ENCODE measurements at regions not wholly inside any gene's neighbourhood (a gene's known extent, or its start where the extent isn't known, plus 50 kb on each side); places are given as distances from the start of the nearest gene placed in this dataset.
A peak's percentile ranks its signal among the peaks of the same experiment; 100 is the strongest.
"Not testable (repeated sequence)": the region's sequence is repeated elsewhere in the genome, so short reads cannot be mapped to it uniquely, and the experiment has no call there.

DNA sequence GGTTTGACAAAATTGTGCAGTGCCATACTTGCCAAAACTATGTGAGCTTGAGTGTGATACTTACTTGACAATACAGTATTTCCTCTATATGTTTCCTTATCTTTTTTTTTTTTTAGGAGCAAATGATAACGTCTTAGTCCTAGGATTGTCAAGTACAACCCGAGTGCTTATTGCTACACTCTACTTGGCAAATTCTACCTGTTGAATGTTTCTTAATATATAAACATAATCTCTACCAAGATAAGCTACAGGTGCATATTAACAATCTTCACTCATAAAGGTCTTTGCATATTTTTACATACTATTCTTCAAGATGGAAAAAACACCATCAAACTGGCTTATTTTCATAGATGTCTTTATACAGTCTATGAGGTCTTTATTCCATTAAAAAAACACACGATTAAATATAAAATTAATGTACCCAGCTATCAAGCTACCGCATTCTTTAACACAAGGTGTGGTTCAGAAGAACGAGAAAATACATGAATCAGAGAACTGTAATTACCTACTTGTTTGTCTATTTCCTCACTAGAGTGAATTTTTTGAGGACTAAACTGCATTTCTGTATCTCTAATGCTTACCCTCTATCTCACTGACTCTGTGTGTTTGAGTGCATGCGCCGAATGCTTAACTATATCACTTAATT lies 76.1 kb upstream of the PDSS1 start:
- DNase-seq (ENCODE audit: low spot score), result no peak

DNA sequence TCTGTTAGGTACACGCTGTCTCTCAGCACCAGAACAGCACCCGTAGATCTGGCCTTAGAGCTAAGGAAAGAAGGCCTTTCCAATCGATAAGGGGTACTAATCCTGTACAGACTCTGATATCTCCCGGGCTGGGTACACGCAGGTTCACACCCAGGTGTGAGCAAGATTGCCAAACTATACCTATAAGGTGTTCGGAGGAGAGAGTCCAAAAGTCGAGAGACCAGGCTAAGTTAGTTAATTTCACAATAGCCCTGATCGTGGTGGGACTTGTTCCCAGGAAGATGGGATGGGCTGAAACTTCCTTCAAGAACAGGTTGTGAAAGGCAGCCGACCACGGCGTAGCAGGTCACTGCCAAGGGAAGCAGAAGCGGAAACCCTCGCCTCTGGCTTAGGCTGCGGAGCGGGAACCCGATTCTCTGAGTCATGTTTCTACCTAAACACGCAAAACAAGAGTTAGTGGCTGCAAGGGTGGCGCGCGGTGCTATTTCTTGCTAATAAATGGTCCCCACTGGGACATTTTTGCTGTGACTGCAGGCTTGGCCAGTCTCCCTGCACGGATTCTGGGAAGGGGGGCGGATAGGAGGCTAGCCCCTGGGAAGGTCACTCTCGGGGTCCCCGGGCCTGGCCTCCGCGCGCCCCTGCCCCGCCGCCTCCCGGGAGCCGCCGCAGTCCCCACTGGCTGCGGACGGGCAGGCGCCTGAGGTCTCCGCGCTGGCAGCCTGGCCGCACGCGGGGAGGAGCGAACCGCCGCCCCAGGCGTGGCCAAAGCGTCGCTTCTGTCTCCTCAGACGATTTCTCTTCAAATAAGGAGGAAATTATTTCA lies 75.4 kb upstream of the PDSS1 start:
- DNase-seq (ENCODE audit: low spot score), result peak; percentile 84

DNA sequence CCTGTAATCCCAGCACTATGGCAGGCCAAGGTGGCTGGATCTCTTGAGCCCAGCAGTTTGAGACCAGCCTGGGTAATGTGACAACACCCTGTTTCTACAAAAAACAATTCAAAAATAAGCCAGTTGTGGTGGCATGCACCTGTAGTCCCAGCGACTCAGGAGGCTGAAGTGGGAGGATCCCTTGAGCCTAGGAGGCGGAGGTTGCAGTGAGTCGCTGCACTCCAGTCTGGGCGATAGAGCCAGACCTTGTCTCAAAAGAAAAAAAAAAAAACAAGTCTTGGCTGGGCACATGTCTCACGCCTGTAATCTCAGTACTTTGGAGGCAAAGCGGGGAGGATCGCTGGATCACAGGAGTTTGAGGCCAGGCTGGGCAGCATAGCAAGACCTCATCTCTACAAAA lies 74.6 kb upstream of the PDSS1 start:
- DNase-seq (ENCODE audit: low spot score), result no peak

GRCh38 chr10:26624006-26624405 lies 73.5 kb upstream of the PDSS1 start:
- DNase-seq (ENCODE audit: low spot score), result no peak

DNA sequence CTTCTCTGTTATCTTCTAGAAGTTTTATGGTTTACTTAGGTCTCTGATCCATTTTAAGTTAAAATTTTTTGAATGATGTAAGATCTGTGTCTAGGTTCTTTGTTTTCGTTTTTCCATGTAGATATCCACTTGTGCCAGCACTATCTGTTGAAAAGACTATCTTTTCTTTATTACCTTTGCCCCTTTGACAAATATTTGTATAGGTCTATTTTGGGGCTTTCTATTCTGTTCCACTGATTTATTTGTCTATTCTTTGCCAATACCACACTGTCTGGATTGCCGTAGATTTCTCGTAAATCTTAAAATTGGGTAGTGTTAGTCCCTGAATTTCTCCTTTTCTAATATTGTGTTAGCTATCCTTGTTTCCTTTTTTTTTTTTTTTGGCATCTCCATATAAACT lies 71.4 kb upstream of the PDSS1 start:
- no peak for DNase-seq (ENCODE audit: low spot score)

GRCh38 chr10:26627324-26627723 lies 70.2 kb upstream of the PDSS1 start:
- no peak for DNase-seq (ENCODE audit: low spot score)

DNA sequence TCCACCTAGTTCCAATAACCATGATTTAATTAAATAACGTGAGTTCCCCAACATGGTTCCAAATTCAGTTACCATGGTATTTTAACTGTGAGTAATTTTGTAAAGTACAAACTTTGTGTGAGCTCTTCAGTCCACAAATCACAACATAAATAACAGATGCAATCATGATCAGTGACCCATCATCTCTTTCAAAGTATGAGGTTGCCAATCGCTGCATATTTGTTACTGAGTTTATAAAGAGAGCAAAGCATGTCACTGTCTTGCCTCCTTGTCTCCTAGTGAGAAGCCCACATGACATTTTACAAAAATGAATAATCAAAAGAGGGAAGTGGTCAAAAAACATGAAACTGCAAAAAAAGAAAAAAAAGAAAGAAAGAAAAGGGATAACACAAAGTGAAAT lies 69.1 kb upstream of the PDSS1 start:
- DNase-seq (ENCODE audit: low spot score), result no peak

DNA sequence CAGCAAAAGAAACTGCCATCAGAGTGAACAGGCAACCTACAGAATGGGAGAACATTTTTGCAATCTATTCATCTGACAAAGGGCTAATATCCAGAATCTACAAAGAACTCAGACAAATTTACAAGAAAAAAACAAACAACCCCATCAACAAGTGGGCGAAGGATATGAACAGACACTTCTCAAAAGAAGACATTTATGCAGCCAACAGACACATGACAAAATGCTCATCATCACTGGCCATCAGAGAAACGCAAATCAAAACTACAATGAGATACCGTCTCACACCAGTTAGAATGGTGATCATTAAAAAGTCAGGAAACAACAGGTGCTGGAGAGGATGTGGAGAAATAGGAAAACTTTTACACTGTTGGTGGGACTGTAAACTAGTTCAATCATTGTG lies 65.3 kb upstream of the PDSS1 start:
- DNase-seq (ENCODE audit: low spot score), result not testable (repeated sequence)

DNA sequence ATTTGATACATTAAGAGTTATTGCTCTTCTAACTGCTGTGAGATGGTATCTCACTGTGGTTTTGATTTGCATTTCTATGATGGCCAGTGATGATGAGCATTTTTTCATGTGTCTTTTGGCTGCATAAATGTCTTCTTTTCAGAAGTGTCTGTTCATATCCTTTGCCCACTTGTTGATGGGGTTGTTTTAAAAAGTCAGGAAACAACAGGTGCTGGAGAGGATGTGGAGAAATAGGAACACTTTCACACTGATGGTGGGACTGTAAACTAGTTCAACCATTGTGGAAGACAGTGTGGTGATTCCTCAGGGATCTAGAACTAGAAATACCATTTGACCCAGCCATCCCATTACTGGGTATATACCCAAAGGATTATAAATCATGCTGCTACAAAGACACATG lies 63.4 kb upstream of the PDSS1 start:
- DNase-seq (ENCODE audit: low spot score), result not testable (repeated sequence)

DNA sequence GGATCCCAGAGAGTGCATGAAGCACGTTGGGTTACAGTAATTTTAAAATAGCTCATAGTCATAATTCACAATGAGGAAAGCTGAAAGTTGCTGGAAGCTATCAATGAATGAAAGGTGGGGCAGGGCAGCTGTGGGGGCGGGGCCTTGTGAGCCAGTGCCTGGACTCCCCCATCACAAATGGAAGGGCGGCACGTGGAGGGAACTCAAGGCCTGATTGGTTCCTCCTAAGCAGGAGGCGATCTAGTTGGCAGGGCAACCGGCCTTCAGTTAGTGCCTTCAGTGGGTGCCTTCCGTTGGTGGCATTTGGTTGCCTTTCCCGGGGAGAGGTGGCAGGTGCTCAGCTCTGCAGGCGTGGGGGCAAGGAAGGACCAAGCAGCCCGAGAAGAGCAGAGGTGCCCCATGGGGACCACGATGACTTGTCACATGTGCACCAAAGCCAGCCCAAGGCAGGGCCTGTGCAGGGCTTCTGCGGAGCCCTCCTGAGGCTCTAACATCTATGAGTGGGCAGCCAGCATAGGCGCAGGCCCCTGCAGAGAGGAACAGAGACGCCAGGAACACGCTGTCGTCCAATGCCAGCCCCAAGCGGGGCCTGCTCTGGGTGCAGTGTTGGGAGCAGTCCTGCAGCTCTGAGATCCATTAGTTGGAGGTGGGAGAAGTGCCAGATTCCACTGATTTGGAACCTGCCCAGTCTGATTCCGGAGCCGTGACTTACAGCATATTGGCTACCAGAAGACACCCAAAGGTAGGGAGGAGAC lies 59.8 kb upstream of the PDSS1 start:
- DNase-seq (ENCODE audit: low spot score), result no peak

GRCh38 chr10:26640391-26640790 lies 57.1 kb upstream of the PDSS1 start:
- DNase-seq (ENCODE audit: low spot score), result no peak

GRCh38 chr10:26642896-26643653 lies 54.4 kb upstream of the PDSS1 start:
- no peak for DNase-seq (ENCODE audit: low spot score)

DNA sequence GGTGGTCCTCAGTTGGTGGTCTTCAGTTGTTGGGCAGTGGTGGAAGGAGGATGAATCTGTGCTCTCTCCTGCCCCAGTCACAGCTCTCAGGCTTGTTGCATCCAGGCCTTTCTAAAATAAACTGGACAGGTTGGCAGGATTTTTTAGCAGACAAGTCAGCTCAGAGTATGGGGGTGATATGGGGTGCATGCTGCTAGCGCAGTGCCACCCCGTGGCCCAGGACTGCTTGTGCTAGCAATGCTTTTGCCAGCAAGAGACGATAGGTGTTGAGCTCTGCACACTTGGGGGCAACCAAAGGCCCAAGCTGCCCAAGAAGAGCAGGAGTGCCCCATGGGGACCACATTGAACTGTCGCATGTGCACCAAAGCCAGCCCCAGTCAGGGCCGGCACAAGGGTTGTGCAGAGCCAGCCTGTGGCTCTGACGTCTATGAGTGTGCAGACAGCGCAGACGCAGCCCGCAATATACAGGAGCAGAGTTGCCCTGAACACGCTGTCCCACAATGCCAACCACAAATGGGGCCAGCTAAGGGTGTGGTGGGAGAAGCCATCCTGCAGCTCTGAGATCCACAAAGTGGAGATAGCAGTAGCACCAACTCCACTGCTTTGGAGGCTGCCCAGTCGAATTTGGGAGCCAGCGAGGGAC lies 49.8 kb upstream of the PDSS1 start:
- DNase-seq (ENCODE audit: low spot score), result no peak
